PFSK-1 (cell line): ENCODE measurements at regions not wholly inside any gene's neighbourhood (a gene's known extent, or its start where the extent isn't known, plus 50 kb on each side); places are given as distances from the start of the nearest gene placed in this dataset.

Source experiments
- FOXP2 ChIP-seq: optimal IDR thresholded peaks from 2 replicates; pipeline ENCODE3; 2011; ENCODE audit warnings: borderline replicate concordance, control low read depth, inconsistent platforms; ENCODE audit not compliant: insufficient read depth; ENCODE audit errors: extremely low read length, extremely low read depth
- POLR2AphosphoS5 ChIP-seq: IDR thresholded peaks from 2 replicates; pipeline ENCODE4 v1.6.1; 2012; ENCODE audit warnings: low read depth, mild to moderate bottlenecking, control low read depth, low read length, moderate library complexity
- REST ChIP-seq, 2 experiments: IDR thresholded peaks; 2 replicates each; pipeline versions ENCODE4 v1.6.1 to v1.8.0; 2011 to 2012; ENCODE audit warnings: low read depth in 2 of 2, low read length in 2 of 2, control low read depth in 1 of 2, inconsistent platforms in 1 of 2, mild to moderate bottlenecking in 1 of 2, moderate library complexity in 1 of 2; ENCODE audit not compliant: insufficient read depth in 1 of 2
- SIN3A ChIP-seq: IDR thresholded peaks from 2 replicates; pipeline ENCODE4 v1.6.1; 2012; ENCODE audit warnings: mild to moderate bottlenecking, low read length, moderate library complexity, borderline replicate concordance; ENCODE audit not compliant: insufficient read depth
- TAF1 ChIP-seq: IDR thresholded peaks from 2 replicates; pipeline ENCODE4 v1.6.1; 2012; ENCODE audit warnings: low read length, control low read depth, borderline replicate concordance; ENCODE audit not compliant: insufficient read depth

- TF ChIP-seq FOXP2 = no peak
- no peak for TF ChIP-seq SIN3A
- no peak for TF ChIP-seq POLR2AphosphoS5
- no peak for TF ChIP-seq TAF1
- TF ChIP-seq REST (IDR thresholded peaks at IDR 0.05; ENCODE audit: insufficient read depth in 1 of 2, low read depth in 2 of 2, low read length in 2 of 2) = no peak
Observed at GRCh38 chr3:99013777-99014315, 112.4 kb upstream of the DCBLD2 start.

- no peak for TF ChIP-seq POLR2AphosphoS5
- TF ChIP-seq SIN3A = no peak
- no peak for TF ChIP-seq TAF1
- no peak for TF ChIP-seq REST (IDR thresholded peaks at IDR 0.05; ENCODE audit: insufficient read depth in 1 of 2, low read depth in 2 of 2, low read length in 2 of 2)
- no peak for TF ChIP-seq FOXP2
Observed at GRCh38 chr3:99013077-99013476, 111.6 kb upstream of the DCBLD2 start.

- TF ChIP-seq REST (IDR thresholded peaks at IDR 0.05; ENCODE audit: insufficient read depth in 1 of 2, low read depth in 2 of 2, low read length in 2 of 2) = no peak
- TF ChIP-seq TAF1 = no peak
- TF ChIP-seq POLR2AphosphoS5 = no peak
- TF ChIP-seq SIN3A = no peak
- no peak for TF ChIP-seq FOXP2
Observed at GRCh38 chr3:99012051-99012450, 110.6 kb upstream of the DCBLD2 start.

- TF ChIP-seq TAF1 = no peak
- no peak for TF ChIP-seq REST (IDR thresholded peaks at IDR 0.05; ENCODE audit: insufficient read depth in 1 of 2, low read depth in 2 of 2, low read length in 2 of 2)
- no peak for TF ChIP-seq FOXP2
- TF ChIP-seq SIN3A = no peak
- no peak for TF ChIP-seq POLR2AphosphoS5
Observed at GRCh38 chr3:99009851-99010250, 108.4 kb upstream of the DCBLD2 start.

- TF ChIP-seq TAF1 (no peak), POLR2AphosphoS5 (no peak), SIN3A (no peak), FOXP2 (no peak), REST (IDR thresholded peaks at IDR 0.05; ENCODE audit: insufficient read depth in 1 of 2, low read depth in 2 of 2, low read length in 2 of 2) (no peak)
Observed at GRCh38 chr3:99006686-99007085, 105.2 kb upstream of the DCBLD2 start.
